ENCODE measurements at regions not wholly inside any gene's neighbourhood (a gene's known extent, or its start where the extent isn't known, plus 50 kb on each side); places are given as distances from the start of the nearest gene placed in this dataset.

- DNase-seq (ENCODE audit: low read depth): no peak
Observed at GRCh38 chr7:117929237-117929636, 56.0 kb upstream of the CTTNBP2 start.

GRCh38 chr7:117931314-117931713 lies 58.1 kb upstream of the CTTNBP2 start:
- no peak for DNase-seq (ENCODE audit: low read depth)

GRCh38 chr7:117937049-117937752 lies 64.0 kb upstream of the CTTNBP2 start:
- no peak for DNase-seq (ENCODE audit: low read depth)

- DNase-seq (ENCODE audit: low read depth): no peak
Observed at GRCh38 chr7:117937753-117938483, 64.7 kb upstream of the CTTNBP2 start.

GRCh38 chr7:117941138-117941810 lies 68.0 kb upstream of the CTTNBP2 start:
- no peak for DNase-seq (ENCODE audit: low read depth)

- no peak for DNase-seq (ENCODE audit: low read depth)
Observed at GRCh38 chr7:117942780-117943179, 69.5 kb upstream of the CTTNBP2 start.

- DNase-seq (ENCODE audit: low read depth): no peak
Observed at GRCh38 chr7:117944886-117945285, 71.6 kb upstream of the CTTNBP2 start.

DNA sequence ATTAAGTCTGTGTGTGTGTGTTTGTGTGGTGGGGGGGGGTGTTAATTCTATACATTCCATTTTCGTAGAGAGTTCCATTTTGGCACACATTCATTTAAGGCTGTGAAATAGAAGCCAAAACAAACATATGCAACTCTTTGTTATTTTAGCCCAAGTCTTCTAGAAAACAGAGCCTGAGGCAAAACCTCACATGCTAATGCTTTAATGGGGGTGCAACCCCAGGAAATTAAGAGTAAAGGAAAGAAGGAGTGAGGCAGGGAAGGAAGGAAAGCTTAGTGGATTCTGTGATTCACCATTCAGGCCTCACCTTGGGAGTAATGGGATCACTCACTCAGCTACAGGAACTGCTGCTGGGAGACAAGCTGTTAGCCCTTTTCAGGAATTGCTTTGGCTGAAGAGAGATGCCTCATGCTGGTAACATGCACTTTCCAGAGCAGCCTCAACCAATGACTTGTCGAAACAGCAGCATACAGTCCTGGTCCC lies 73.0 kb upstream of the CTTNBP2 start:
- no peak for DNase-seq (ENCODE audit: low read depth)

DNA sequence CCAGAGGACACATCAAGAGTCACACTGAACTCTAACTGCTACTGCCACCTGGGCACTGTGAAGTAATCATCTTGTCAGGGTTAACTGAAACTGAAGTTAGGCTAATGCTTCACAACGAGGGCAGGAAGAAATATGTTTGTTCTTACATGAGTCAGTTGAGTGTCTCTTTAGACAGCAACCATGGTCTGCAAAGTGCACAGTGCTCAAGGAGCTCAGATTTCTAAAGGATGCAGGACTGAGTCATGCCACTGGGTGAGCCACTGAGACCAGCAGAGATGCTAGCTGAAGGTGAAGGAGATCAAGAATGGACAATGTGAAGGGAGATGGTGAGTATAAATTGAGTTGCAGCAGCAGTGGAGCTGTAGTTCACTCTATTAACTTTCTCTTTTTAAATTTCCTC lies 76.0 kb upstream of the CTTNBP2 start:
- no peak for DNase-seq (ENCODE audit: low read depth)

- DNase-seq (ENCODE audit: low read depth): no peak
Observed at GRCh38 chr7:117950601-117951260, 77.5 kb upstream of the CTTNBP2 start.

- DNase-seq (ENCODE audit: low read depth): no peak
Observed at GRCh38 chr7:117951285-117951684, 78.0 kb upstream of the CTTNBP2 start.

GRCh38 chr7:117951691-117952280 lies 78.5 kb upstream of the CTTNBP2 start:
- DNase-seq (ENCODE audit: low read depth): no peak

GRCh38 chr7:117955046-117955445 lies 81.8 kb upstream of the CTTNBP2 start:
- no peak for DNase-seq (ENCODE audit: low read depth)

- DNase-seq (ENCODE audit: low read depth): no peak
Observed at GRCh38 chr7:117960351-117960750, 87.1 kb upstream of the CTTNBP2 start.

- no peak for DNase-seq (ENCODE audit: low read depth)
Observed at GRCh38 chr7:117961235-117961634, 88.0 kb upstream of the CTTNBP2 start.

DNA sequence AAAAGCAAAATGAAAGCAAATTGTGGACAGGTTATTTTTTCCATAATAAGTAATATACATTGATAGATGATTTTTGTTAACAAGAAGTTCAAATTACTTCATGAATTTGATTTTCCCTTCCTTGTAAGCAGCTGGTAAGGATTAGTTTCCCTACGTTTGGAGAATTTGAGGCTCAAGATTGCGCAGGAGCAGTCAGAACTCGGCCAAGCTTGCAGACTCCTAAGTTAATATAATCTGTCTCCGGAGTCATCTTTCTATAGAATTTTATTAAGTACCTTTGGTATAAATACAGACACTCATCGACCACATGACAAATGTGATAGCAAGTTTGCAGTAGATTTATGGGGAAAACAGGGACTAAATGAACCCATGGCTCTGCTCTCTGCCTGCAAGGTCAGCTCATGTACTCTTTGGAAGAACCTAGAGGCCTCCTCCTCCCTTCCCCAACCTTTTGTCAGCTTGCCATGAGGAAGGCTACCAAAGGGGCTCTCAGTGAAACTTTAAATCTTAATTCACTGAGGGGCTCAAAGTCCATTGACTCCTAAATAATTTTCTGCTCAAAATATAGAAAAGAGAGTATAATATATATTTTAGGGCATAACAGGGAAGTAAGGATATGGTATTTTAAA lies 89.2 kb upstream of the CTTNBP2 start:
- DNase-seq (ENCODE audit: low read depth): no peak

DNA sequence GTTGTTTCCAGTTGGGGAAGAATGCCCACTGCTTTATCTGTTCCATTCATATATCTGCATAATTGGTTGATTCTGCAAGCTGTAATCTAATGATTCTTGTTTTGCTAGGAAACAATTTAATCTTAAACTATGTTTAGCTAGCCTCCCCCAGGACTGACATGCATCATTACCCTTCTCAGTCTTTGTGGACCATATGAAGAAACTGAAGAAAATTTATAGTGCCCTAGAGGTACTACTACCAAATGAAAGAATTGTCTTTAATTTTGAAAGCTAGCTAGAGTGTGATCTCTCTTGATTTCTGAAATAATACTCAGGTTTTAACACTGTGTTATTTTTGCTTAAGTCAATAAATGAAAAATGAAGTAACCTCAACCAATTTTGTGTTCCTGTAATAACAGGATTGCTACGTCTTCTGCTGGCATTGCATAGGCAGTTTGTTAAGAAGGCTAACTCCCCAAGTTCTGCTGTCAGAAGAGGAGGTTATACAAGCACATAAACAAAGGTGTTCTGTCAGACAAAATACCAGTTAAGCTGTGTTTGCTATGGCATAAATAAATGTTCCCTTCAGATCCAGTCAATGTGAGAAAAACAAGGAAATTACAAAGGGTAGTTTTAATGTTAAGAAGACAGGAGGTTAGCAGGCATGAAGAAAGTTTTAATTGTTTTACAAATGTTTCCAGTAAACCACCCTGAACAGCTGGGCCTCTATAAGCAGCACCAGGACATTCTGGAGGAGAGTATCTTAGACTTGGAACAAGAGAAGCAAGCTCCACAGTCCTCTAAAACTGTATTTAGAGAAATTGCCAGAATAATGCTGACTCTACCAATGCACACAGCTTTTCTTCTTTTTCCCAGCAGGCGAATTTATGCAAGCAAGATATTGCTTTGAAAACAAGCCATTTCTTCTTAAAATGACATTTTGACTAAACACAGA lies 90.3 kb upstream of the CTTNBP2 start:
- no peak for DNase-seq (ENCODE audit: low read depth)

- DNase-seq (ENCODE audit: low read depth): no peak
Observed at GRCh38 chr7:117970801-117971200, 97.6 kb upstream of the CTTNBP2 start.

- no peak for DNase-seq (ENCODE audit: low read depth)
Observed at GRCh38 chr7:117971556-117972244, 98.5 kb upstream of the CTTNBP2 start.

DNA sequence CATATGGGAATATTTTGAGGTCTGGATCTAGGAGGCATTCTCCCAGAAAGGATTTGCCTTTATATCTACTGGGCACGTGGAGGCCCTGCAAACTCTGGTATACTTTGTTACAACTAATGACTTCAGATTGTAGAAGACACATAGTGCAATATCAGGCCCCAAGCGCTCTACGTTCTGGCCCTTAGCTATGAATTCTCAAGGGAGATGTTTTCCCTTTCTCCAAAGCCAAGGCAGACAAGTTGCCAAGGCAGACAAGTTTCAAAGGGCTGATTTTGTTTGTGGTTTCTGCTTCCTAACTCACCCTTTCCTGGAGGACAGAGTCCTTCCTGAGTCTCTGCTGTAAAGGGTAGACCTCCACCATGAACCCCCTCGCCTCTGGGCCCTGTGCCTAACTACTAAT lies 99.4 kb upstream of the CTTNBP2 start:
- DNase-seq (ENCODE audit: low read depth): no peak

Data from HS-27A (cell line).